PFSK-1 (cell line): ENCODE measurements at regions not wholly inside any gene's neighbourhood (a gene's known extent, or its start where the extent isn't known, plus 50 kb on each side); places are given as distances from the start of the nearest gene placed in this dataset.

ENCODE experiments used
- FOXP2 ChIP-seq: optimal IDR thresholded peaks from 2 replicates; pipeline ENCODE3; 2011; ENCODE audit warnings: borderline replicate concordance, control low read depth, inconsistent platforms; ENCODE audit not compliant: insufficient read depth; ENCODE audit errors: extremely low read length, extremely low read depth
- POLR2AphosphoS5 ChIP-seq: IDR thresholded peaks from 2 replicates; pipeline ENCODE4 v1.6.1; 2012; ENCODE audit warnings: low read depth, mild to moderate bottlenecking, control low read depth, low read length, moderate library complexity
- SIN3A ChIP-seq: IDR thresholded peaks from 2 replicates; pipeline ENCODE4 v1.6.1; 2012; ENCODE audit warnings: mild to moderate bottlenecking, low read length, moderate library complexity, borderline replicate concordance; ENCODE audit not compliant: insufficient read depth
- TAF1 ChIP-seq: IDR thresholded peaks from 2 replicates; pipeline ENCODE4 v1.6.1; 2012; ENCODE audit warnings: low read length, control low read depth, borderline replicate concordance; ENCODE audit not compliant: insufficient read depth
- TF ChIP-seq, protein P1 (sequence below), 2 experiments: IDR thresholded peaks; 2 replicates each; pipeline versions ENCODE4 v1.6.1 to v1.8.0; 2011 to 2012; ENCODE audit warnings: low read depth in 2 of 2, low read length in 2 of 2, control low read depth in 1 of 2, inconsistent platforms in 1 of 2, mild to moderate bottlenecking in 1 of 2, moderate library complexity in 1 of 2; ENCODE audit not compliant: insufficient read depth in 1 of 2

DNA sequence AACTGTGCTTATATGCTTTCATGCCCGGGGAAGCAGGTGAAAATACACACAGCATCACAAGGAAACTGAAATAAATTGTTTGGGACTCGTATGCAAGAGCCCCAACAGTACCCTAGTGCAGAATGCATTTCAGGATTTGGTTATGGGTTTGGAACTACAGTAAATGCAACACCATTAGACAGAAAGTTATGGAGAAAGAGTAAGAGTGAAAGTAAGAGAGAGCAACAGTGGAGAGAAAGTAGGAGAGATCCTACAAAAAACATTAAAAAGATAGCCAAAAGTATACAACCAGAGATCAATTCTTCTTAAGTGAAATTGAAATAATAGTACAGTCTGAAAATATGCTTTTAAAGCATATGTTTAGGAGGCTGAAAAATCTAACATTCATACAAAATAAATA is 231.1 kb downstream of the TFEC start:
- TF ChIP-seq POLR2AphosphoS5, result no peak
- no peak for TF ChIP-seq TAF1
- no peak for TF ChIP-seq SIN3A
- no peak for TF ChIP-seq FOXP2
- TF ChIP-seq, protein P1, sequence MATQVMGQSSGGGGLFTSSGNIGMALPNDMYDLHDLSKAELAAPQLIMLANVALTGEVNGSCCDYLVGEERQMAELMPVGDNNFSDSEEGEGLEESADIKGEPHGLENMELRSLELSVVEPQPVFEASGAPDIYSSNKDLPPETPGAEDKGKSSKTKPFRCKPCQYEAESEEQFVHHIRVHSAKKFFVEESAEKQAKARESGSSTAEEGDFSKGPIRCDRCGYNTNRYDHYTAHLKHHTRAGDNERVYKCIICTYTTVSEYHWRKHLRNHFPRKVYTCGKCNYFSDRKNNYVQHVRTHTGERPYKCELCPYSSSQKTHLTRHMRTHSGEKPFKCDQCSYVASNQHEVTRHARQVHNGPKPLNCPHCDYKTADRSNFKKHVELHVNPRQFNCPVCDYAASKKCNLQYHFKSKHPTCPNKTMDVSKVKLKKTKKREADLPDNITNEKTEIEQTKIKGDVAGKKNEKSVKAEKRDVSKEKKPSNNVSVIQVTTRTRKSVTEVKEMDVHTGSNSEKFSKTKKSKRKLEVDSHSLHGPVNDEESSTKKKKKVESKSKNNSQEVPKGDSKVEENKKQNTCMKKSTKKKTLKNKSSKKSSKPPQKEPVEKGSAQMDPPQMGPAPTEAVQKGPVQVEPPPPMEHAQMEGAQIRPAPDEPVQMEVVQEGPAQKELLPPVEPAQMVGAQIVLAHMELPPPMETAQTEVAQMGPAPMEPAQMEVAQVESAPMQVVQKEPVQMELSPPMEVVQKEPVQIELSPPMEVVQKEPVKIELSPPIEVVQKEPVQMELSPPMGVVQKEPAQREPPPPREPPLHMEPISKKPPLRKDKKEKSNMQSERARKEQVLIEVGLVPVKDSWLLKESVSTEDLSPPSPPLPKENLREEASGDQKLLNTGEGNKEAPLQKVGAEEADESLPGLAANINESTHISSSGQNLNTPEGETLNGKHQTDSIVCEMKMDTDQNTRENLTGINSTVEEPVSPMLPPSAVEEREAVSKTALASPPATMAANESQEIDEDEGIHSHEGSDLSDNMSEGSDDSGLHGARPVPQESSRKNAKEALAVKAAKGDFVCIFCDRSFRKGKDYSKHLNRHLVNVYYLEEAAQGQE (IDR thresholded peaks at IDR 0.05; ENCODE audit: insufficient read depth in 1 of 2, low read depth in 2 of 2, low read length in 2 of 2), result no peak

DNA sequence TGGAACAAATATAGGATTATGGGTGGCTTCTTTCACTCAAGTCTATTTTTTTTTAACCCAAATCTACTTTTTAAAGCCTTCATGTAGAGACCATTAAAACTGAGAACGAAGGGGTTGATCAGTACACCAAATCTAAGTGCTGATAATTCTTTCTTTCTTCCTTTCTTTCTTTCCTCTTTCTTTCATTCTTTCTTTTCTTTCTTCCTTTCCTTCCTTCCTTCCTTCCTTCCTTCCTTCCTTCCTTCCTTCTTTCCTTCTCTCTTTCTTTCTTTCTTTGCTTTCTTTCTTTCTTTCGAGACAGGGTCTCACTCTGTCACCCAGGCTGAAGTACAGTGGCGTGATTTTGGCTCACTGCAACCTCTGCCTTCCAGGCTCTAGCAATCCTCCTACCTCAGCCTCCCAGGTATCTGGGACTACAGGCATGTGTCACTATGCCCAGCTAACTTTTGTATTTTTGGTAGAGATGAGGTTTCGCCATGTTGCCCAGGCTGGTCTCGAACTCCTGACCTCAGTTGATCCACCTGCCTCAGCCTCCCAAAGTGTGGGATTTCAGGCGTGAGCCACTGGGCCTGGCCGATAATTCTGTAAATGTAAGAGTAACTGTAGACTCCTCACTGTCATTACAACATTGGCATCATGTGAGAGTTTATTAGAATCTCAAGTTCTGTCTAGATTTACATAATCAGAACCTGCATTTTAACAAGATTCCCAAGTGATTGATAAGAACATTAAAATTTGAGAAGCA is 236.4 kb downstream of the TFEC start:
- TF ChIP-seq, protein P1 (IDR thresholded peaks at IDR 0.05; ENCODE audit: insufficient read depth in 1 of 2, low read depth in 2 of 2, low read length in 2 of 2), result no peak

DNA sequence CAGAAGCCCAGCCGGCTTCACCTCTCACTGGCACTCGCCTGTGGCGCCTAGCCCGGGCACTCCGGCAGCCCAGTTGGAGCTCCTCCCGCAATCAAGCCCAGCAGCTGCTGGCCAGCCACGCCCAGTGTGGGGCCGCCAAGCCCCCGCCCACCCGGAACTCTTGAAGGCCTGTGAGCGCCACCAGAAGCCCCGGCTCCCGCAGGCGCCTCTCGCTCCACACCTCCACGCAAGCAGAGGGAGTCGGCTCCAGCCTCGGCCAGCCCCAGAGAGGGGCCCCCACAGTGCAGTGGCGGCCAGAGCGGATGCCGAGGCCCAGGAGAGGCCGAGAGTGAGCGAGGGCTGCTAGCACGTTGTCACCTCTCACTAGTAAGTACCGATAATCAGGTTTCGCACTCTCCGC is 240.7 kb downstream of the TFEC start:
- TF ChIP-seq TAF1 (no peak), FOXP2 (no peak)

DNA sequence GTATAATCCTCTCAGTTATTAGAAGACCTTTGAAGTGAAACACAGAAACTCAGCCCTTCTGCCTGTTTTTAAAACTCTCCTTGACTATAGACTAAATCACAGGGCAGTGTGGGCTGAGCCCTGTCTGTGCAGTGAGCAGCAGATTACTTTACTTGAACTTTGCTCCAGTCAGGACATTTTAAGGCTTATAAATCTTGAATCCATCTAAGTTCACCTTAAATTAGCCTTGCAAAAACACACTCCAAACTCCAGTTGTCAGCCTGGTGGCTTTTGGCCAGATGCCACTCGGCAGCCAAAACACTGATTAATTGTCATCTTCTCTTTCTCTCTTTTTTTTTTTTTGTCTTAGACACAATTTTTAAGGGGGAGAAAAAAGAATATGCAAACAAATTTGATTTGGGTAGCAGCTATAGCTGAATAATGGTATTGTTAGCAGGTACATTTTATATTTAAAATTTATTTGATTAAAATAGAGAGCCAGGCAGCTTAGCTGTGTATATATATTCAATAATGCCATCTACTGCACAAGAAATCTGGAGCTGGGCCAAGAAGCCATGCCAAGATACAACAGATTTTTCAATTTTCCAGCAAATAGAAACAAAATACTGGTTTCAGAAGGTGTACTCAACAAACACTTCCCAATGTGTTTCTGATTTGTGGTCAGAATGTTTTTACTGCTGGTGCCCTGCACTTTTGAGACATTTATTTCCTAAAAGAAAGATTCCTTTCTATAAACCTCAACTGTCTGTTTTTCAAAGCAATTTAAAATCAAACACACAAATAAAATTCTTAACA is 247.7 kb downstream of the TFEC start:
- TF ChIP-seq, protein P1 (IDR thresholded peaks at IDR 0.05; ENCODE audit: insufficient read depth in 1 of 2, low read depth in 2 of 2, low read length in 2 of 2), result no peak
- TF ChIP-seq FOXP2 (no peak), TAF1 (no peak), SIN3A (no peak), POLR2AphosphoS5 (no peak)

DNA sequence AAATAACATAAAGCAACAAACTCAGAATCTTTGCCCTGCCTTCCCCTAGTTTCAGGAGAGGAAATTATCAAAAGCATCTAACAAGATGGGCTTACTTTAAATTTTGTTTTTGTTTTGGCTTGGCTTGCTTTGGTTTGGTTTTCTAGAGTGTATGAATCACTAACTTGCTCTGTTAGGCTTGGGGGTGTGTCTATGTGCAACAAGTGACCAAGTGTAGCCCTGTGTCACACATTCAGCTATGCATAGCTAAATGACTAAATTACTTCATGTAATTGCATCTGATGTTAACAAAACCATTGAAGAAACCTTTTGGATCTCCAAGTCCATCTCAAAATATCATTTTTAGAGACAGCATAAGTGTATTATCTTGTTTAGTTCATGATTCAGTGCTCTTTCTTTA is 251.0 kb downstream of the TFEC start:
- TF ChIP-seq POLR2AphosphoS5 (no peak), SIN3A (no peak), TAF1 (no peak), FOXP2 (no peak)
- TF ChIP-seq, protein P1 (IDR thresholded peaks at IDR 0.05; ENCODE audit: insufficient read depth in 1 of 2, low read depth in 2 of 2, low read length in 2 of 2), result no peak
